Upper lobe of left lung (tissue), 4 donors: ENCODE measurements at regions not wholly inside any gene's neighbourhood (a gene's known extent, or its start where the extent isn't known, plus 50 kb on each side); places are given as distances from the start of the nearest gene placed in this dataset.

Source experiments
- EP300 ChIP-seq, 4 donors: sonication (generic); formaldehyde crosslinking; IDR thresholded peaks; one replicate each; pipeline ENCODE4 v1.5.1; 2017; ENCODE audit warnings: antibody characterized with exemption in 4 of 4, control low read depth in 2 of 4
- POLR2A ChIP-seq, 4 donors: fragments of 450-650 bp; IDR thresholded peaks; one replicate each; pipeline ENCODE4 v1.5.1; 2016 to 2017; ENCODE audit warnings: antibody characterized with exemption in 4 of 4, mild to moderate bottlenecking in 2 of 4
- POLR2AphosphoS5 ChIP-seq, 2 donors: sonication (generic); formaldehyde crosslinking; IDR thresholded peaks; one replicate each; pipeline ENCODE4 v1.5.1; 2017; ENCODE audit warnings: antibody characterized with exemption in 2 of 2
- TF ChIP-seq, protein P1 (sequence below), 6 experiments: fragments of 450-650 bp in 4 of 6; fragments of 200-600 bp in 2 of 6; sonication (generic) in 2 of 6; IDR thresholded peaks; one replicate each; pipeline ENCODE4 v1.5.1; 2016 to 2019; ENCODE audit warnings: antibody characterized with exemption in 6 of 6

GRCh38 chr6:168981187-168981586 lies 272.5 kb downstream of the THBS2 start:
- TF ChIP-seq EP300 (IDR thresholded peaks at IDR 0.05), result no peak
- no peak for TF ChIP-seq POLR2A (IDR thresholded peaks at IDR 0.05)
- no peak for TF ChIP-seq POLR2AphosphoS5 (IDR thresholded peaks at IDR 0.05)
- TF ChIP-seq, protein P1, sequence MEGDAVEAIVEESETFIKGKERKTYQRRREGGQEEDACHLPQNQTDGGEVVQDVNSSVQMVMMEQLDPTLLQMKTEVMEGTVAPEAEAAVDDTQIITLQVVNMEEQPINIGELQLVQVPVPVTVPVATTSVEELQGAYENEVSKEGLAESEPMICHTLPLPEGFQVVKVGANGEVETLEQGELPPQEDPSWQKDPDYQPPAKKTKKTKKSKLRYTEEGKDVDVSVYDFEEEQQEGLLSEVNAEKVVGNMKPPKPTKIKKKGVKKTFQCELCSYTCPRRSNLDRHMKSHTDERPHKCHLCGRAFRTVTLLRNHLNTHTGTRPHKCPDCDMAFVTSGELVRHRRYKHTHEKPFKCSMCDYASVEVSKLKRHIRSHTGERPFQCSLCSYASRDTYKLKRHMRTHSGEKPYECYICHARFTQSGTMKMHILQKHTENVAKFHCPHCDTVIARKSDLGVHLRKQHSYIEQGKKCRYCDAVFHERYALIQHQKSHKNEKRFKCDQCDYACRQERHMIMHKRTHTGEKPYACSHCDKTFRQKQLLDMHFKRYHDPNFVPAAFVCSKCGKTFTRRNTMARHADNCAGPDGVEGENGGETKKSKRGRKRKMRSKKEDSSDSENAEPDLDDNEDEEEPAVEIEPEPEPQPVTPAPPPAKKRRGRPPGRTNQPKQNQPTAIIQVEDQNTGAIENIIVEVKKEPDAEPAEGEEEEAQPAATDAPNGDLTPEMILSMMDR (IDR thresholded peaks at IDR 0.05), result no peak
